ENCODE measurements at regions not wholly inside any gene's neighbourhood (a gene's known extent, or its start where the extent isn't known, plus 50 kb on each side); places are given as distances from the start of the nearest gene placed in this dataset.
A peak's percentile ranks its signal among the peaks of the same experiment; 100 is the strongest.

DNA sequence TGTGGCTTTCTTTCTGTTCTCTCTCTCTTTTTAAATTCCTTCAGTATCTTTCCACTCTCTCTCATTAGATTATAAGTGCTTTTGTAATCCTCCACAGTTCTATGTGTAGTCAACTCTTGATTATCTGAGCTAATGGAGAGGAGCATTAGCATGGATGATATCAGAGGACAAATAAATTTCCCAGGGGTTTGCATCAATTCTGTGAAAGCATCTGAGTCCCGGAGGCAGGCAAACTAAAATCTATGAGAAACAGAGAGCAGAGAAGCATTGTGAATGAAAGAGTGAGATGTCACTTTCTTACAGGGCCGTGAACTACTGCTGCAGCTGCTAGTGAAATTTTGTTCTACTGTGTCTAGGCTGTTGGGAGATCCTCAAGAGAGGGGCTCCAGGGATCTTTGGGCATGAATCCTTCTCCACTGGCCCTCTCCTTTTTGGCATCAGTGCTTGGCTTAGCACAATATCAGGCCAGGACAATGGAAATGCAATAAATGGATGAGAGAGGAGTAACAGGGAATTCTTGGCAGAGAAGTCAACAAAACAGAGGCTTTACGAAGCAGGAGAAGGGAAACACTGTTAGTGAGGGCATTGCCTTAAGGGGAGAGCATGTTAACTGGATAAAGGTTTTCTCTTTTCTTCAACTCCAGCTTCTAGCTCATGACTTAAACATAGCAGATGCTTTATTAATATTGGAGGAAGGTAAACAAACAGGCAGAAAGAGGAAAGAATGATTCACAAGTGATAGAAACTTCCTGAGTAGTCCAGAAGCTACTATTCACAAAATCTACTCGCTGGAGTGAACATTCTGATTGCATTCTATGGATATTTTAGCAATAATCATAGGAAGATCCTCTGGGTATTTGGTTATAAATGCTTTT is 847.0 kb upstream of the MAP3K7 start:
- DNase-seq, result no peak

GRCh38 chr6:91428953-91429560 is 842.2 kb upstream of the MAP3K7 start:
- no peak for DNase-seq

GRCh38 chr6:91428296-91428695 is 841.4 kb upstream of the MAP3K7 start:
- no peak for DNase-seq

DNA sequence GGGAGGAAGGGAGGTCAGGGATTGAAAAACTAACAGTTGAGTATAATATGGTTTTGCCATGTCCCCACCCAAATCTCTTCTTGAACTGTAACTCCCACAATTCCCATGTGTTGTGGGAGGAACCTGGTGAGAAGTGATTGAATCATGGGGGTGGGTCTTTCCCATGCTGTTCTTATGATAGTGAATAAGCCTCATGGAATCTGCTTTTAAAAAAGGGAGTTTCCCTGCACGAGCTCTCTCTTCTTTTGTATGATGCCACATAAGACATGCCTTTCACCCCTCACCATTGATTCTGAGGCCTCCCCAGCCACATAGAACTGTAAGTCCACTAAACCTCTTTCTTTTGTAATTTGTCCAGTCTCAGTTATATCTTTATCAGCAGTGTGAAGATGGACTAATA is 833.4 kb upstream of the MAP3K7 start:
- no peak for DNase-seq

DNA sequence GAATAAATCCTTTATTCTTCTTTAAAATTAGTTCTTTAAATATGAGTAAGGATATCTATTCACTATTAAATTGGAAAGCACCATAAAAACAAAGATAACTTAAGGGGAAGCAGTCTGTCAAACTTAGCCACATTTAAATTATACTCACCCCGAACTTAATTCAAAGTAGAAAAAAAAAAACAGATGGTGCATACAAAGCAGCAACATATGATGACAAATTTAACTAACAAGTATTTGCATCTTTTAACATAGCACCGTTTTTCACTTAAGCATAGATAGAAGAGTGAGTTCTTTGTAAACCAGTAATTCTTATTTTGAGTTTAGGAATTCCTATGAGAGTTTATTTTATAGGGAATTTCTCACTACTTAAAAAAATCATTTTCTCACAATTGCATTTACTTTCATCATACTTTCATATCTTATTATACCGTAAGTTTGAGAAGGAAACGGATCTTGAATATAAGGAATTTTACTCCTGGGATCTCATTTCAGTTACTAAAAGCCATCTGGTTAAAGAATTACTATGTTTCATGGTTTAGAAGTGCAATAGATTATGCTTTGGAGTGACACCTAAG is 828.2 kb upstream of the MAP3K7 start:
- no peak for DNase-seq

DNA sequence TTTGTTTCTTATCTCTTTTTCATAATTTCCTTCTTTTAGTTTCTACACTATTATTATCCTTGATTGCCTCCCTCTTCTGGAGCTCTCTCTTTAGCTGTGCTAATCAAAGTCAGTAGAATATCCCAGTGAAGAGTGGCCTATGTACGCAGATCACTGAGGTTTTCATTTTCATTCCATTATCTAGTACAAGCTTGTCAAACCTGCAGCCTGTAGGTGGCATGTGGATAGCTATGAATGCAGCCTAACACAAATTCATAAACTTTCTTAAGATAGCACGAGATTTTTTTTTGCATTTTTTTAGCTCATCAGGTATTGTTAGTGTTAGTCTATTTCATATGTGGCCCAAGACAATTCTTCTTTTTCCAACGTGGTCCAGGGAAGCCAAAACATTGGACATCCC is 825.7 kb upstream of the MAP3K7 start:
- DNase-seq, result no peak

GRCh38 chr6:91407706-91408105 is 820.8 kb upstream of the MAP3K7 start:
- DNase-seq, result no peak

DNA sequence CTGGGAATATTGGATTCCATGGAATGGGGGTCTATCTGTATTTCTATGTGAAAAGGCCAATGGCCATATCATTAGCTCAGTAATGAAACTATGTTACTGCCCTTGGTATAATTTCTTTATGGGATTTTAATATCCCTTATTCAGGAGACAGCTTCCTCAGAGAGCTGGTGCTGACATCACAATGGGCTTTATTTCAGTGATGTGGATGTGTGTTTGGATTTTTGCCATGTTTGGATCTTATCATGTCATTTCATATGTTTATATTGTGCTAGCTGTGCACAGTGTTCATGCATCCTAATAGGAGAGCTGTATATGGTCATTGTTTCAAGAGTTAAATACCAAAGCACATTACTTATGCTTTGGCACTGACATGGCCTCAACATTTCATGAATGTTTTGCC is 806.1 kb upstream of the MAP3K7 start:
- DNase-seq, result no peak

- no peak for DNase-seq
Measured at GRCh38 chr6:91387290-91388059, 800.6 kb upstream of the MAP3K7 start.

GRCh38 chr6:91386204-91386603 is 799.3 kb upstream of the MAP3K7 start:
- no peak for DNase-seq

GRCh38 chr6:91383207-91383606 is 796.3 kb upstream of the MAP3K7 start:
- DNase-seq, result no peak

DNA sequence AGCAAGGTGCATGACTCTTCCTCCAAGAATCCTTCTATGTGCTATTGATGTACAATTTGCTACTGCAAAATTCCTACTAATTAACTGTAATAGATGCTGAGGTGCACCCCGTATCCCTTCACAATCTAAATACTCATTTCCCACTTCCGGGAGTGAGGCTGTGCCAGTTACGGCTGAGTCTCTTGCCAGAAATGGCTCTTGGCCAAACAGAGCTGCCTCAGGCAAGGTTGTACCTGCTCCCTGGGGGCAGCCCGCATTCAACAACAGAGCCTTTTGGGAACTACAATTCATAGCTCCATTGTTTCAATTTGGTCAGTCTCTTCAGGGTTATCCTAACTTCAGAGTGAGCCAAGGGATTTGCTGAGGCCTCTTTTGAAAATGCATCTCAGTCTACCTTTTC is 789.8 kb upstream of the MAP3K7 start:
- DNase-seq, result no peak

GRCh38 chr6:91366781-91367180 is 779.9 kb upstream of the MAP3K7 start:
- no peak for DNase-seq

DNA sequence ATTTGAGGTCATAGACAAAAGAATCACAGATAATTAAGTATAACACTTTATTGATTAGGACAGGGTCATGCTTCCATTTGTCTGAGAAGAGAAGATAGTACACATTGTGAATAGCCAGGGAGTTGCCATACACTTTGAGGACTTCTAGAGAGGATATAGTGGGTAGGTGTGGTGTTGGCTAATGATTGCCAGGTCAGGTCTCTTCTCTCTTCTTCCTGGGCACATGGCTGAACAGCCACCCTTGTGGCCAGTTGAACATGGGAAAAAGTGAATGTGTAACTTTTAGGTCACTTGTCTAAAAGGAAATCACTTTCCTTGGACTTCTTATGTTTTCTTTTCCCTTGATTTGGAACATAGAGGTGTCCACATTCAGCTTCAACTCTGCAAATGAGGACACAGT is 772.1 kb upstream of the MAP3K7 start:
- DNase-seq, result no peak

DNA sequence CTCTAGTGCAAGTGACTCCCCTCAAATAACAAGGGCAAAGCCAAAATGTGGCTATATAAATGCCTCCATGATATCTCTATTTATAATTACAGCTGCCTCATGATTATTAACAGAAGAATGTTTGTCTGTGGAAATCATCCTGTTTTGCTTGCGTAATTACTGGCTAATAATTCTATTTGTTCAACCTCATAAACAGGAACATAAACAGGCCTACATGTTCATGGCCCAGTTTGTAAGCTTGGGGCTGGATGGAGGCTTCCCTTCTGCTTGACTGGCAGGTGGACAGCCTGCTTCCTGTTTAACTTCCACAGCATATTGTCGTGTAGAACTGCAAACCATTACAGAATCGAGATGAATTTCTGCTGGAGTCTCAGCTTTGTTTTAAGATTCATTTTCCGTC is 766.0 kb upstream of the MAP3K7 start:
- no peak for DNase-seq

DNA sequence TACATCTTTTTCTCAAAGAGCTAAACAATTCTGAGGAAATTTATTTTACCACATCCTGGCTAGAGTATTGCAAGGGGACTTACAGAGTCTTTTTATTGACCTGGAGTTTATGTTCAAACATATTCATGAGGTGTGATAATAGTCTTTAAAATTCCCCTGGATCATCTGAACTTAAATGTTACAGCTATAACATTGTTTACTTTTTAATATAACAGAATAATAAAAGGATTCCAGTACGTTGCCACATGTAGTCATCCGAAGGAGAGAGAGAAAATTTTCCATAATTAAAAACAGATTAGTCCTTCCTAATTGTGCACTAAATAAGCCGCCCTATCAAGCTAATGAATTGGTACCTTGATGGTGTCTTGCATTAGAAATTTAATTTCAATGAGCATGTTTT is 765.4 kb upstream of the MAP3K7 start:
- DNase-seq, result no peak

- DNase-seq, result no peak
Measured at GRCh38 chr6:91350146-91350908, 763.5 kb upstream of the MAP3K7 start.

DNA sequence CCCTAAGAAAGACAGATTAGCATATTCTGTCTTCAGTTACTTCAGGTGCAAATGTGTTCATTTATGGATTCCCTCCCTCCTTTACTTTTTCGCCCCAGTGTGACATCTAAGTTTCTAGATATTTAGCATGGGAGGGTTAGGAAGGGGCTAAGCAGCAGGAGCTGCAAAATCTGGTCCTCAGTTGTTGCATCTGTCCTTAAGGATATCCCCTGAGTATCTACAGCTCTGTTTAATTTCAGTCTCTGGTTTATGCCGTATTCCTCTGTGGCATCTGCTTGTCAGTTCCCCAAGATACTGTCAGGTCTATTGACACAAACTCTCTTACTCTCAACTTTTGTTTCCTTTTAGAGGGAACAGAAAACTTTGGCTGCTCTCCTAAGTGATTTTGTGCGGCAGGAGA is 754.6 kb upstream of the MAP3K7 start:
- DNase-seq, result no peak

GRCh38 chr6:91340896-91341395 is 754.1 kb upstream of the MAP3K7 start:
- no peak for DNase-seq

DNA sequence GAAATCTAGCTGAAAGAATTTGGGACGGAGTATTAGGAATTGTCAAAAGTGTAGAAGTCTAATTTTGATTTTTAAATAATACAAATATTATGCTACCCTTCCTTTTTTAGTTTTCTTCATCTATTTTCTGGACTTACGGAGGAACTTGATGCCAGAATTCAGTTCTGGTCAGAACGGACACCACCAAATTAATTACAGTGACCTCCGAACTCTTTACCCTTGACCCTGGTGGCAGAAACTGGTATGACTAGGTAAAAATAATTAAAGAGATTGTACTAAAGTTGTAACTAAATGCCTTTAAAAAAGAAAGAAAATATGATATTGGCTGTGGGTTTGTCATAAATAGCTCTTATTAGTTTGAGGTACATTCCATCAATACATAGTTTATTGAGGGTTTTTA is 751.1 kb upstream of the MAP3K7 start:
- no peak for DNase-seq

GRCh38 chr6:91330896-91331295 is 744.0 kb upstream of the MAP3K7 start:
- DNase-seq, result no peak

DNA sequence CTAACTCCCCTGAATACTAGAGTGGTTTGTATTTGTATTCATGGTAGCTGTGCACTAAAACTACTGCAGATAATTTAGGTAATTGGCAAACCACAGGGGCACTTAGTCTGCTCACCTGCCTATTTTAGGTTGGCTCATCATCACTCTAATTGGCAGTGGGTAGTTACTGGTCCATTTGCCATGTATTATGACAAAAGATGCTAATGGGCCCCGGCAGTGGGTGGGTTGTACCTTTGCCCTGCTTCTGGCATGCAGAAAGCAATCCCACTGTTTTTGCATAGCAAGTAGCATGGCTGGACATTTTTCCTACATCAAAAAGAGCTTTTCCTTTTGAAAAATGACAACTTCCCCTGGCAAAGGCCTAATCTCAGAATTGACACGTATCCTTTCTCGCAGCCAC is 741.4 kb upstream of the MAP3K7 start:
- DNase-seq, result peak in 1 of 2 experiments; percentile 63

- DNase-seq, result no peak
Measured at GRCh38 chr6:91324711-91325110, 737.8 kb upstream of the MAP3K7 start.

All from NCI-H187 (cell line).